Fibroblast of skin of abdomen (primary cell): ENCODE measurements at regions not wholly inside any gene's neighbourhood (a gene's known extent, or its start where the extent isn't known, plus 50 kb on each side); places are given as distances from the start of the nearest gene placed in this dataset.
"Not testable (repeated sequence)": the region's sequence is repeated elsewhere in the genome, so short reads cannot be mapped to it uniquely, and the experiment has no call there.

ENCODE experiments used
- DNase-seq: peaks from one replicate; pipeline ENCODE4 v3.0.0-alpha.2; 2013

GRCh38 chr9:117938896-117939295 is 234.7 kb downstream of the TLR4 start:
- DNase-seq = no peak

DNA sequence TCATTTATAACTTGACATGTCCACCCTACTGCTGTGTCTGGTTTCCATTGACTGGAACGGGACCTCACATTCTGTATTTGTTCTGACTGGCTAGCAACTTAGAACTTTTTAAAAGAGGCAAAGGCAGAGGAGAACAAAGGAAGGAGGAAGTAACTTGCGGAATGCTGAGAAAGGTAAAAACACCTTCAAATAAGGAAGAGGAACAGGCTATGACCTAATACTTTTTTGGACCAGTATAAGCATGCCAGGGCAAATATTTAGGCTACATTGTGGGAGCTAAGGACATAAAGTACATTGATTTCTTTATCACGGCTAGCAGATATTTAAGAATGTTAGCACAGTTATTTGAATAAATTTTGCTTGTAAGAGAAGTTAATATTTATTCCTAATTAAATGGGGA is 240.5 kb downstream of the TLR4 start:
- not testable (repeated sequence) for DNase-seq

DNA sequence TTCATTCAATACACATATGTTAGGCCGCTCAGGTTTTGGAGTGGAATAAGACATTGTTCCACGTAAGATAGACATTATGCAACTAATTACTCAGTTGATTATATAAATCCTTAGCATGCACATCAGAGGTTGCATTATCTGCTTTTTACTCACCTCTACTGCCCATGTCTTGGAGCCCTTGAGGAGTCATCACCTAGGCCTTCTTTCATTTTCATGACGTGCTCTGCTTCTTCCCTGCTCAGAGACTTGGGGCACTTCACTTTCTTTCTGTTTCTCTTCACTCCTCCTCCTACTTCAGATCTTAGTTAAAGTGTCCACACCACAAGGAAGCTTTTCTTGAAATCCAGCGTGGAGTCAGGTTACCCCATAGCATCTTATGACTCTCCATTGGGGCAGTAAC is 241.1 kb downstream of the TLR4 start:
- DNase-seq = no peak

DNA sequence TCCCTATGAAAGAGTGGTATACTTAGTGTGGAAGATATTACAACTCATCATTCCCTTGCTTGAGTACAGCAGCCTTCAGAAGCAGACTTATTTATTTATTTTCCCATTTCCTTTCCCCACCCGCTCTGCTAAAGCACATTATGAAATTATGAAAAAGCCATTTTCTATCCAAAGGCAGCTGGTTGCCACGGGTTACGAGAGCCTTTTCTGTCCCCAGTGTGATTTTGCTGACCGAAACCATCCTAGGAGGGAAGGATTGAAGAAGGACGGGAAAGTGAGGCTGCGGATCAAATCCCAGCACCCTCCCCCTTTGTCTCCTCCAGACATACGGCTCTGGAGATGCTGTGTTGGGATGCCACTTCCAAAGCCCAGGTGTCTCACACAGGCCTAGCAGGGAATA is 246.9 kb downstream of the TLR4 start:
- DNase-seq = no peak

GRCh38 chr9:117952581-117952980 is 248.4 kb downstream of the TLR4 start:
- DNase-seq = no peak

GRCh38 chr9:117957267-117957666 is 253.1 kb downstream of the TLR4 start:
- no peak for DNase-seq

DNA sequence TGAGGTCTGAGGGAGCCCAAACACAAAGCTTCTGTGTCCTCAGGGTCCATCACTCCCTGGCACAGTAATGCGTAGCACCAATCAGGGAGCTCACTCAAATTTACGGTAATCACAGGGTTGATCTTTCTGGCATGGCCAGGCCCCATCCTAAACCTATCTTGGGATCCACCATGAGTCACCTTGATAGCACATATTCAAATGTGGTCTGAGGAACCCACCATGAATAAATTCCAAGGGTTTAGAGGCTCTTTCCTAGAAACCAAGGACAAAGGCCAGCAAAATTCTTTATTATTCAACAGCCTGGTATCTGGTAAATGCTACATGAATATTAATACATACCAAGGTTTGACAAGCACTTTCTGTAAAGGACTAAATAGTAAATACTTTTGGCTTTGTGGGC is 254.5 kb downstream of the TLR4 start:
- no peak for DNase-seq

- DNase-seq = no peak
Observed at GRCh38 chr9:117963493-117964090, 259.4 kb downstream of the TLR4 start.

GRCh38 chr9:117970276-117971050 is 266.3 kb downstream of the TLR4 start:
- no peak for DNase-seq

GRCh38 chr9:117974108-117974507 is 269.9 kb downstream of the TLR4 start:
- DNase-seq = no peak

GRCh38 chr9:117979914-117980313 is 275.7 kb downstream of the TLR4 start:
- no peak for DNase-seq

- no peak for DNase-seq
Observed at GRCh38 chr9:117987945-117988344, 283.7 kb downstream of the TLR4 start.

DNA sequence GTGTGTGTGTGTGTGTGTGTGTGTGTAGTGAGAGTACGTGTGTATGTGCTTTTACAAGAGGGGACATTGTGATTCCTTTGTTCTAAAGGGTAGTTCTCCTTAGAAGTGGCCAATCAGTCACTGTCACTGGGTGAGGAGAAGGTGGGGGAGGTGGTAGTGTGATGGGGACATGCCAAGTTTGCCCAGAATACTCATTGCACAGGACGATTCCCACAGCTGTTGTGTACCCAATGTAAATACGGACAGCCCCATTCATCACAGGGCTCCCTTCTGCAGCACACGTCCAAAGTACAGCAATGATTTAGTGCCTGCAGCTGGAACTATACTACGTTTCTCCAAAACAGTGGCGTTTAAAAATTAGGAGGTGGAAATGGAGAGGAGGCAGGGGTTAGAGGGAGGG is 287.8 kb downstream of the TLR4 start:
- DNase-seq = no peak

- DNase-seq = no peak
Observed at GRCh38 chr9:118000581-118000980, 296.4 kb downstream of the TLR4 start.

DNA sequence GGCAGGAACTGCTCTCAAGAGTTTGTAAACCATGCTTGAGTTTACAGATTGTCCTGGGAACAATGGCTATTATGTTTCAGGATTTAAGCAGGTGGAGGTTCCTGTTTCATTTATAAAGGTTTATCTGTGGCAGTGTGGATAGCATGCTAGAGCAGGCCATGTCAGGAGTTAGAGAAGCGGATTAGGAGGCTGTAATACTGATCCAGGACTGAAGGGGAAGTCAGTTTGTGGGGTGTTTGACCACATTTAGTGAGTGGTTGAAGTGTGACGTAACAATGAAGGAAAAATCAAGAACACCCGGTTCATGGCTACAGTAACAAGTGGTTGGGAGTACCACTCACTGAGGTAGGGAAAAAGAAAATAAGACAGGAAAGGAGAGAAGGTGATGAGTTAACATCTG is 299.0 kb downstream of the TLR4 start:
- no peak for DNase-seq

DNA sequence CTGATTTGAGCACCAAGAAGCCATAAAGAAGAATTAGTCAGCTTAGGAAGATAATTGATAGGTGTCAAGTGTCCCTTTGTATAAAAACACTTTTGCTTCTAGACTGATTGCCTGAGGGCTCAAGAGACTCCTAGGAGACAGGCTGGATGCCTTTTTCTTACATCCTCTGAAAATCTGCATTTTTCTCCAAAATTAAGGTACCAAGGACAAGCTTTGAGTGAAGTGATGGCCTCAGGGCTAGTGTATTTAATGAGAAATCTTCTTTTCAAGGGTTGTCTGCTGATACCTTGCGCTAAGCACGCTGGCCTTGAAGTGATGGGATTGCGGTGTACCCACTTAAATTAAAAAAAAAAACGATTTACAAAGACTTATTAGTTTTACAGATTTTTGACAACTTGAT is 304.0 kb downstream of the TLR4 start:
- DNase-seq = no peak

DNA sequence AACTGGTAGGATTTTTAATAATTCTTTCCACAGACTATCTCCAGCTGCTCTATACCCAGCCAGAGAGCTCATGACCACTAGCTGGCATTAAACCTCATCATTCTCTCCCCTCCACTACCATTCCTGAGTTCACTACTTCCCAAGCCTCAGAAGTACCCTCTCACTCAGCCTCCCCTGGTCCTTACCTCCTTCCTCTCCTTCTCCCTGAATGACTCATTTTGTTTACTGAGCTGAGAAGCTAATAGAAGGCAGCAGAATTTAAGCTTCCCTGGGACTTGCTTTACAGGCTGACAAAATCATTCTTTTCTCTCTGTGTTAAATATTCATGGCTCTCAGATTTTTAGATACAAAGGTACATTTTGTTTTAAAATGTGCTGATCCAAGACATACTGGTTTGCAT is 305.4 kb downstream of the TLR4 start:
- DNase-seq = no peak

GRCh38 chr9:118017607-118018122 is 313.5 kb downstream of the TLR4 start:
- DNase-seq = no peak

GRCh38 chr9:118023644-118024043 is 319.4 kb downstream of the TLR4 start:
- DNase-seq = no peak

GRCh38 chr9:118028225-118028624 is 324.0 kb downstream of the TLR4 start:
- no peak for DNase-seq

DNA sequence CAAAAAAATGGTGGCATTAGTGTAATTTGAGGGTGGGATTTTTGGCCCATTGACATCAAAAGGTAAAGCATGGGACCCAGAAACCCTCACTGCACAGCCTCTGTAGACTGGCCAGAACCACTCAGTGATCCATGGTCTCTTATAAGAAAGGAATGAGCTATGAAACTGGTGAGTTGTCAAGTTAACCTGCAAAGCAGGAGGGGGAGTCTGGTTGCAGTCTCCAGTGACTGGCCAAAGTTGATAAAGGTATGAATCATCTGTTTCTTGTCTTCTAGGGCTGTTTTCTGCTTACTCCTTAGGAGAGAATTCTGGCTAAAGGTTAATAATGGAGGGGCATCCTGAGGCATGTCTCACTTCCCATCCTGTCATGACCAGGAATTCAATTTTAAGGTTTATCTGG is 325.2 kb downstream of the TLR4 start:
- DNase-seq = no peak

DNA sequence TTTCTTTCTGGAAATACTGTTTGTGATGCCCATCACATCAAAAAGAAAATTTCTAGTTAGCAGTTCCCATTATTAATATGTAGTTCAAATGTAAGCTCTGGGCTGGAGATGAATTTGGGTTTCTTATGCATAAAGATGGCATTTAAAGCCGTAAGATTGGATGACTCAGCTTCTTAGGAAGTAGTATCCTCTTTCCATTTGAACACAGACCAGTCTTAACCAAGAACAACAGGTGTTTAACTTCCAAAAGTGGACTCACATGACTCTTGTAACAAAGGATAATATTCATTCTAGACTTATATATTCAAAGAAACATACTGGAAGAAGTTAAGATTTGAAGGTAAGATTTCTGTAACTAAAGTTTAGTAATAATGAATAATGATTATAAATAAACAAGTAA is 330.5 kb downstream of the TLR4 start:
- DNase-seq = no peak

DNA sequence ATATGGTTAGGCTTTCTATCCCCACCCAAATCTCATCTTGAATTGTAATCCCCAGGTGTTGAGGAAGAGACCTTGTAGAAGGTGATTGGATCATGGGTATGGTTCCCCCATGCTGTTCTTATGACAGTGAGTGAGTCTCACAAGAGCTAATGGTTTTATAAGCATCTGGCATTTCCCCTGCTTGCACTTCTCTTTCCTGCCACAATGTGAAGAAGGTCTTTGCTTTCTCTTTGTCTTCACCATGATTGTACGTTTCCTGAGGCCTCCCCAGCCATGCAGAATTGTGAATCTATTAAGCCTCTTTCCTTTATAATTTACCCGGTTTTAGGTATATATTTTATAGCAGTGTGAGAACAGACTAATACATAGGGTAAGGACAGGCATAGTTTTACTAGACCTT is 334.5 kb downstream of the TLR4 start:
- no peak for DNase-seq

GRCh38 chr9:118058227-118058626 is 354.0 kb downstream of the TLR4 start:
- DNase-seq = no peak
